DMS114 treated with DMSO at 0.1 percent for 48 hours (cell line): ENCODE measurements at regions not wholly inside any gene's neighbourhood (a gene's known extent, or its start where the extent isn't known, plus 50 kb on each side); places are given as distances from the start of the nearest gene placed in this dataset.
"Not testable (repeated sequence)": the region's sequence is repeated elsewhere in the genome, so short reads cannot be mapped to it uniquely, and the experiment has no call there.

Experiments
- DNase-seq: peaks from one replicate; lab custom pipeline; 2025; ENCODE audit not compliant: unreplicated experiment; lab: John Stamatoyannopoulos, UW

- no peak for DNase-seq
Measured at GRCh38 chr10:35888400-35888799, 246.3 kb upstream of the FZD8 start.

DNA sequence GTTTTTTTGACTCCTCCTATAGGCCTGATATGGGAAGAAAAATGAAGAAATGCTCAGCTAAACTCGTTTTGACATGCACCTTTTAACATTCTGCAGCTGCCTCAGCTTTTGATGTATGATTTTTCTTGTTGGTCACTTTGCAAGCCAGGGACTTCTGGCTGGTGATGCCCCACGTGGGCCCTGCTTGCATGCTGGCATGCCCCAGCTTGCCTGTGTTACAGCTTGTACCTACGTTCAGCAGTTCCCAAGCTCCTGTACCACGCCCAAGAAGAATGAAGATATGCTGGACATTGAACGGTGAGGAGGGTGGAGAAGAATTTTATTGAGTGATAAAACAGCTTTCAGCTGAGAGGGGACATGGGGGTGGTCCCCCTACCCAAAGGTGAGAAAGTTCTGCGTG lies 245.6 kb upstream of the FZD8 start:
- DNase-seq: no peak

- no peak for DNase-seq
Measured at GRCh38 chr10:35885076-35885475, 243.0 kb upstream of the FZD8 start.

GRCh38 chr10:35884657-35885071 lies 242.6 kb upstream of the FZD8 start:
- DNase-seq: no peak

DNA sequence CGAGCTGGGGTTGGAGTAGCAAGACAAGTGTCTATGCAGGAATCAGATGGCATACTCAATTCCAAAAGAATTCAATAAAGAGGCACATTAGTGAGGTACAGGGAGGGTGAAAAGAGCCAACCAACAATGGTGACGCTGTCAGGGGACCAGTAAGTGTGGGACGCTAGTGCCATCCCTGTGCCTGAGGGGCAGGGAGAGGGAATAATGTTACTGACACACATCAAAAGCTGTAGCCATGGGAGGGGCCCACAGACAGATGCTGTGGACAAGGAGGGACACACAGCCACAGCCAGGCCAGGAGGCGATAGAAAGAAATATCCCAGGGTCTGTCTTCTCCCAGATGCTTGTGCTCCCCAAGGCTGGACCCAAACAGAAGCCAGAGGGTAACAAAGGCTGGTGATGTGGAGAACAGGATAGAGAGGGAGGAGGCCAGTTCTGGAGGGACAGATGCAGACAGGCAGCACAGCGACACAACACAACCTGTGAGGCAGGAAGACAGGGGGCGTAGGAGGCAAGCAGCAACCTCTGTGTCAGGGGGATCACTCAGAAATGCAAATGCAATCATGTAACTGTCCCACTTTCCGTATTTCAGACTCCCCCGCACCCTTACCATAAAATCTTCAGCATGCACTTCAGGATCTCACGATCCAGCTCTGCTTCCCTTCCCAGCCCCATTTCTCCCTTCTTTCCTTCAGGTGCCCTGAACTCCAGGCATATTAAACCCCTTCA lies 240.5 kb upstream of the FZD8 start:
- no peak for DNase-seq

GRCh38 chr10:35881320-35881719 lies 239.2 kb upstream of the FZD8 start:
- DNase-seq: no peak

DNA sequence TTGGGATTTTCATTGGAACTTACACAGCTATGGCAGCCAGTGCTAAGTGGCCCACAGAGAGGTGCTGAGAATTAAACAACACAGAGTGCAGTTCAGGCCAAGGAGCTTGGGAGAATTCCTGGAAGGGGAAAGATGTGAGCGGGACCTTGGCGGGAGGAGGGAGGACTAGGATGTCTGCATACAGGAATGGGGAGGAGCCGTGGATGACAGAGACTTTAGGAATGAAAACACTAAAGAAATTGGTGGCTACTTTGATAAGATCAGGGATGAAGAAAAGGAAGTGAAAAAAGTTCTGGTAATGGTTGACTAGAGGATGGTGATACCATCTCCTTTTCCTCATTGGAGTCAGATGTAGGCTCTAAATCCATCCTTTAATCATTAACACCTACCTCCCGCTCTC lies 234.2 kb upstream of the FZD8 start:
- DNase-seq: no peak

GRCh38 chr10:35875016-35875676 lies 233.1 kb upstream of the FZD8 start:
- no peak for DNase-seq

DNA sequence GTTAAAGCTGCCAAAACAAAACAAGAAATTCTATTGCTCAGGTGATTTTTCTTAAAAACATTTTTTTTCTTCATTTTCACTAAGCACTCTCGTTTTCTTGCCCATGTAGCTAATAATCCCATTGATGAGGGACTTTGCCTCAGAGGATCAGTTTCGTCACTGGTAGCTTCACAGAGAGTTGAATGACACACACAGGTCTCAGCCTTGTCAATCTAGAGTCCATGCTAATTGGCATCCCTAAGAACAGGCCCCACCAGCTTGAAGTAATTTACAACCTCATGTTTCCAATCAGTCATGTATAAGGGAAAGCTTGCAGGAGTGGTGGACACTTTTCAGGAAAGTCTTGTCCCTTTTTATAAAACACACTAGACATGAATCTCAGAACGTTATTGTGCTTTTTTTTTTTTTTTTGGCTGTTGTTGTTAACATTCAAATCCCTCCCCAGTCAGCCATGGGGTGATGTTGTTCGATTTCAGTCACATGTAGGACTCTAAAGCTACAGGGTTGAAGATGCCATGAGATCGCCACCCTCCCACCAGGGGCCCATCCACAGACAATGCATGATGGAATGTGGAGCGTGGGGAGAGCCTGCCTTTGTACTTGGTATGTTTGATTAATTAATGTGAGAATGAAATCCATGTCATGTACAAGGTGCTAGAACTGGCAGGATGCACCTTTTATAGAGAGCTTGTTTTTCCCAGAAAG lies 232.4 kb upstream of the FZD8 start:
- no peak for DNase-seq

DNA sequence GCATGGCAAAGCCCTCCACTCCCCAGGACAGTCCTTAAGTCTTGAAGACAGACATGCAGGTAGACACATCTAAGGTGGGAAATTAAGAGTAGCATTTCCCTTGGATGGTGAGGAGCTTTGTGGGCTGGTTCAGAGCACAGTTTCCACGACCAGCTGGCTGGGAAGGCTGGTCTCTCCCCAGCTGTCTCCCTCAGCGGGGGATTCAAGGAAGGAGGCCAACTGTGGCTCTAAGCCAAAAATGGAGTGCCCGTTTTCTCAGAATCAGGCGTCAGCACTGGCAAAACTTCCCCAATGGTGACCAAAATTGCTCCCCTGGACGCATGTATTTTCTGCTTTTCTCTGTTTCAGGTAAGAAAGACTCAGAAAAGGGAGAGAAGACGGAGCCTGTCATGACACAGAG lies 230.6 kb upstream of the FZD8 start:
- DNase-seq: no peak

- no peak for DNase-seq
Measured at GRCh38 chr10:35870665-35871310, 228.7 kb upstream of the FZD8 start.

- DNase-seq: not testable (repeated sequence)
Measured at GRCh38 chr10:35858676-35859283, 216.7 kb upstream of the FZD8 start.

DNA sequence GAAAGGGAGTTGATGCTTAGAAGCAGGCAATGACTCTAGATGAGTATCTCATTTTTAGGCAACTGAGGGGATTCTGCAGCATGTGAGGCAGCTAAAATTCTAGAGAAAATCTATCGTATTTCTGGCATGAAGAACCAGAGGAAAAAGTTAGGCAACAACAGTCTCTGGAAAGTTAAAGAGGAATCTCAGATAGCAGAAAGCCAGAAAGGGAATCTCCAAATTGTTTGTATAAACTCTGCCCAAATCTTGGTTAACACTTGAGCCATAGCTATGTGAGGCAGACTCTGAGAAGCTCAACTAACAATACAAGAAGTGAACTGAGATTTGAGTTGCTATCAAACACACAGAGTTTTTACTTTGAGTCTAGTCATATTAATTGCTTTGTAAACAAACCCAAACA lies 215.8 kb upstream of the FZD8 start:
- DNase-seq: no peak

- DNase-seq: no peak
Measured at GRCh38 chr10:35855155-35855947, 213.3 kb upstream of the FZD8 start.

DNA sequence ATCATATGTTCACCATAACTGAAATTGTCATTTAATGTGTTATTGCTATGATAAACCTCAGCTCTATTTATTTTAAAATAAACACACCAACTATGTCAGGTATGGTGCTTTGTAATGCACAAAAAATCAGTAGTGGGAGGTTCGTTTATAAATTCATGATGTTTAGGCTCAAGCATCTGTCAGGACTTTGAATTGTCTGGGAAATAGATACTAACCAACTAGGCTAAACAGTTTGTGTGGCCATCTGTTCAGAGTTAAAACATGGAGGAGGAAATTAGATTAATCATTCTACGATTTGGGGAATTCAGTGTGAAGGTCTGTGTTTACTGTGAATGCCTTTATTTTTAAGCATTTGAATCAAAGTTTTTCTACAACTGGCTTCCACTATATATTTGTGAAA lies 212.6 kb upstream of the FZD8 start:
- no peak for DNase-seq

- no peak for DNase-seq
Measured at GRCh38 chr10:35852721-35853120, 210.6 kb upstream of the FZD8 start.

DNA sequence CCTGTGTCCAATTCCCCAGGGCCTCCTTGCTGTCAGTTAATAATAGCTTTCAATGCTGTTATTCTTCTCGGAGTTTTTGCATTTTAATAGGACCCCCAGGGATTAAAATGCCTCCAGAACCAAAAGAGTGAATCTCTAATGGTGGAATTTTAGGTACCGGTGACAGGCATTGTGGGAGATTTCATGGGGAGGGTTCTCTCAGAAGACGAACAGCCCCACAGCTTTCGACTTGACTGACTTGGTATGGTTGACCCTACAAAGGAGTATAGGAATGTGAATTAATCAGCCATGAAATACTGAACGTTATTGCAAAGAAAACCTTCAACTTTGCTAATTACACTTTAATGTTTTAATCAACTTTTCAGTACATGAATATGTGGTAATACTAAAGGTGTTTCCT lies 206.3 kb upstream of the FZD8 start:
- no peak for DNase-seq

DNA sequence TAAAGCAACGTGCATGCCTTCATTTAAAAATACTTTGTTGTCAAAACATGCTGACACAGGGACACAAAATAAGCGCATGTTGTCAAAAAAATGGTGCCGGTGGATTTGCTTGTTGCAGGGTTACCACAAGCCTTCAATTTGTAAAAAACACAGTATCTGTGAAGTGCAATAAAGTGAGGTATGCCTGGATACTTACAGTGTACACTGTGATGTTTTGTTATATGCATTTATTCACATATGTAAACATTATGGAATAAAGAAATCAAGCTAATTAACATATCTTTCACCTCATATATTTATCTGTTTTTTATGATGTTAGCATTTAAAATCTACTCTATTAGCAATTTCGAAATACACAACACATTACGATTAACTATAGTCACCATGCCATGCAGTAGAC lies 202.6 kb upstream of the FZD8 start:
- DNase-seq: no peak

- no peak for DNase-seq
Measured at GRCh38 chr10:35843524-35844181, 201.6 kb upstream of the FZD8 start.

- no peak for DNase-seq
Measured at GRCh38 chr10:35838054-35838453, 196.0 kb upstream of the FZD8 start.
